ENCODE measurements at regions not wholly inside any gene's neighbourhood (a gene's known extent, or its start where the extent isn't known, plus 50 kb on each side); places are given as distances from the start of the nearest gene placed in this dataset.
"Not testable (repeated sequence)": the region's sequence is repeated elsewhere in the genome, so short reads cannot be mapped to it uniquely, and the experiment has no call there.

GRCh38 chr5:56397796-56398195, 164.7 kb upstream of the ANKRD55 start:
- TF ChIP-seq POLR2AphosphoS5 (IDR thresholded peaks at IDR 0.05): not testable (repeated sequence)
- TF ChIP-seq, protein P1, sequence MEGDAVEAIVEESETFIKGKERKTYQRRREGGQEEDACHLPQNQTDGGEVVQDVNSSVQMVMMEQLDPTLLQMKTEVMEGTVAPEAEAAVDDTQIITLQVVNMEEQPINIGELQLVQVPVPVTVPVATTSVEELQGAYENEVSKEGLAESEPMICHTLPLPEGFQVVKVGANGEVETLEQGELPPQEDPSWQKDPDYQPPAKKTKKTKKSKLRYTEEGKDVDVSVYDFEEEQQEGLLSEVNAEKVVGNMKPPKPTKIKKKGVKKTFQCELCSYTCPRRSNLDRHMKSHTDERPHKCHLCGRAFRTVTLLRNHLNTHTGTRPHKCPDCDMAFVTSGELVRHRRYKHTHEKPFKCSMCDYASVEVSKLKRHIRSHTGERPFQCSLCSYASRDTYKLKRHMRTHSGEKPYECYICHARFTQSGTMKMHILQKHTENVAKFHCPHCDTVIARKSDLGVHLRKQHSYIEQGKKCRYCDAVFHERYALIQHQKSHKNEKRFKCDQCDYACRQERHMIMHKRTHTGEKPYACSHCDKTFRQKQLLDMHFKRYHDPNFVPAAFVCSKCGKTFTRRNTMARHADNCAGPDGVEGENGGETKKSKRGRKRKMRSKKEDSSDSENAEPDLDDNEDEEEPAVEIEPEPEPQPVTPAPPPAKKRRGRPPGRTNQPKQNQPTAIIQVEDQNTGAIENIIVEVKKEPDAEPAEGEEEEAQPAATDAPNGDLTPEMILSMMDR (IDR thresholded peaks at IDR 0.05): not testable (repeated sequence)

All from prostate gland (tissue), 2 donors.